ENCODE measurements at regions not wholly inside any gene's neighbourhood (a gene's known extent, or its start where the extent isn't known, plus 50 kb on each side); places are given as distances from the start of the nearest gene placed in this dataset.
"Not testable (repeated sequence)": the region's sequence is repeated elsewhere in the genome, so short reads cannot be mapped to it uniquely, and the experiment has no call there.

DNA sequence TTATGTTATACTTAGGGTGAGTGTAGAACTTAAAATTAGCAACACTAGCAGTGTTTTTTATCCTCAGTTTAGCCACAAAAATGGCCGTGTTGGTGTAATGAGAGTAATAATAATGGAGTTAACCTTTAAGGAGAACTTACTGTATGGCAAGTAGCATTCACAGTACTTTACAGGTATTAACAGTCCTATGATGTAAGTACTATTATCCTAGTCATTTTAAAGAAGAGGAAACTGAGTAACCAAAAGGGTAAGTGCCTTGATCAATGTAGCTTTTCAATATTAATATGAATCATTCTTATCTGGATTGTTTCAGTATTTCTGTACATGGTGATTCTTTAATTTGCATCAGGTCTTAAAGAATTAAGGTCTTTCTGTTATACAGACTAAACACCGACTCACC lies 170.3 kb downstream of the CD47 start:
- Histone ChIP-seq H3K4me2 (no peak overlapping the region), H3K9me3 (replicated peaks in 1 of 11) (peaks cover 0 to 6% (median 0%) of the 10 kb centered on the region in 11 experiments; a peak in 1 of 22 replicates), H3K9ac (no peak overlapping the region), H3K36me3 (no peaks in the 10 kb centered on the region), H3K4me1 (peaks cover 7 to 16% (median 11%) of the 10 kb centered on the region in 10 experiments), H3K27ac (no peak overlapping the region), H3K4me3 (no peak overlapping the region), H3K27me3 (no peaks in the 10 kb centered on the region), H4K20me1 (no peaks in the 10 kb centered on the region)
- TF ChIP-seq Cebpa-rat (IDR thresholded peaks at IDR 0.05): no peak

DNA sequence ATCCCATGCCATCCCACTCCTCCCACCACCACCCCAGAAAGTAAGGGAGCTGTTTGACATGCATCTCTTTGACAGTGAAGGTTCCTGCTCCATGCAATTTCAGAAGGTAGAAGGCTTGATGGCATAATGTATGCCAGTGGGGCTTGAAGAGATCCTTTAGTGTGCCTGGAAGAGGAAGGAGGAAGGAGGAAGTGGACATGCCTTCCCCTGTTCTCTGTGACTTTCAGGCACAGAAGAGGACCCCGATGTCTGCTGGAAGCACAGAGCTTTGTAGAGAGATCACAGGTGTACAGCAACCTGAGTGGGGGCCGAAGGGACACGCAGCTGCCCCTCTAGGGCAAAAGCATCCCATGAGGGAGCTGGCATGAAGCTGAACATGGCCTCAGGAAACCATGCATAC lies 171.6 kb downstream of the CD47 start:
- Histone ChIP-seq H3K9me3 (replicated peaks in 1 of 11) (peaks cover 0 to 6% (median 0%) of the 10 kb centered on the region in 11 experiments; a peak in 1 of 22 replicates), H3K4me1 (peaks cover 7 to 27% (median 12%) of the 10 kb centered on the region in 10 experiments), H3K4me3 (no peak overlapping the region), H3K27me3 (no peaks in the 10 kb centered on the region), H3K9ac (no peak overlapping the region), H4K20me1 (no peaks in the 10 kb centered on the region), H3K36me3 (no peaks in the 10 kb centered on the region), H3K27ac (no peak overlapping the region), H3K4me2 (no peak overlapping the region)
- TF ChIP-seq Cebpa-rat (IDR thresholded peaks at IDR 0.05): no peak

DNA sequence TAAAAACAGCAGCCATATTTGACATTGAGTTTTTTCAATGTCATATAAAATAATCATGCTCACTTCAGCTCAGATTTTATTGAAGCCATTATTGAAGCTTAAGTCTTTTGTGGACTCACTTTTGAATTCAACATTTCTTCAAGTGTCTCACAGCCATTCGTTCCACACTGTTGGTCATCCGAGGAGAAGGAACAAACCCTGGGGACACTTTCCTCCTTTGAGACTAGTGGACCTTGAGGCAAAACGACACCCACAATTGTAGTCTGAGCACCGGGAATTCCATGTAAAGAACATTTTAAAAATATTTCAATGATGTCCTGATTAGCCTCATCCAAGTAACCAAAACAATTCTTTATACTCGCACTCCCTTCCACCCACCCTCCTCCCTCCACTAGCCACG lies 174.7 kb downstream of the CD47 start:
- Histone ChIP-seq H3K36me3 (no peaks in the 10 kb centered on the region), H4K20me1 (no peaks in the 10 kb centered on the region), H3K4me3 (no peak overlapping the region), H3K4me1 (peaks cover 9 to 54% (median 13%) of the 10 kb centered on the region in 10 experiments), H3K9ac (no peak overlapping the region), H3K27ac (peak overlapping the region in 2 of 11 experiments; percentile 7 to 36; a peak in 2 of 22 replicates), H3K27me3 (no peaks in the 10 kb centered on the region), H3K9me3 (replicated peaks in 1 of 11) (peaks cover 0 to 6% (median 0%) of the 10 kb centered on the region in 11 experiments; a peak in 1 of 22 replicates), H3K4me2 (peak overlapping the region; percentile 35 to 68 (median 59))
- no peak for TF ChIP-seq Cebpa-rat (IDR thresholded peaks at IDR 0.05)

DNA sequence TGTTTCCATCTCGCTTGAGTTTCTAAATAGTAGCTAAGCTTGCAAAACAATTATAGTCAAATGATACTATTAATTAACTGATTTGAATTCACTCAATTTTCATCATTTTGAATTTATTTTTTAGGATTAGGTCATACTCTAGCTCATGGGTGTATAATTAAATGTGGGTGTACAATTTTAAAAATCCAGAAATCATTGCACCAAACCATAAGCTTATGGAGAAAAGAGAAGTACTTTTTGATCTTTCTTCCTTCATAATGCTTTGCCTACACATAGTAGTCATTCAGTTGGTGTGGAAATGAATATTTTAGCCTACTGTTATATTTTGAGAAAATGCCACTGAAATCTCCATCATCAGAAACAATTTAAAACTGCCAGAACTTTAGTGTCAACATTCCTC lies 175.1 kb downstream of the CD47 start:
- Histone ChIP-seq H3K36me3 (no peaks in the 10 kb centered on the region), H3K4me1 (peaks cover 9 to 58% (median 13%) of the 10 kb centered on the region in 10 experiments), H3K27me3 (no peaks in the 10 kb centered on the region), H3K9ac (no peak overlapping the region), H3K9me3 (replicated peaks in 1 of 11) (peaks cover 0 to 6% (median 0%) of the 10 kb centered on the region in 11 experiments; a peak in 1 of 22 replicates), H4K20me1 (no peaks in the 10 kb centered on the region), H3K4me3 (no peak overlapping the region), H3K27ac (peak overlapping the region in 2 of 11 experiments; percentile 7 to 36; a peak in 2 of 22 replicates), H3K4me2 (peak overlapping the region; percentile 35 to 68 (median 59); a peak in 21 of 22 replicates)
- TF ChIP-seq Cebpa-rat (IDR thresholded peaks at IDR 0.05): no peak

DNA sequence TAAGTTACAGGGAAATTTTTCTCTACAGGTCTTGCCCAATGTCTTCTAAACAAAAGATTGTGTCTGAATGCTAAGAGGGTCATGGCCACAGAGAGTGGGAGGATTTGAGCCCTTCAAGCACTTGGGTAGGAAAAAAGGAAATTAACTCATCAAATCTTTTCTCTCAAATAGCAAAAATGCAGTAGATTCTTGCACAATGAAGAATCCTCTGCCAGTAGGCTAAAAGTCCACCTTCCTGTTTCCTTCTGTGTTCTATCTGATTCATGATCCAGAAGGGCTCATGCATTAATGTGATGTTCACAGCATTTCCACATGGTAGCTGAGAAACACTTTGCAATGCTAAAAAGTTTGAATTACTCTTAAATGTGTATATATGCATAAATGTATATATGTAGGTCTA lies 177.1 kb downstream of the CD47 start:
- no peaks in the 10 kb centered on the region for H3K27me3 ChIP-seq
- no peaks in the 10 kb centered on the region for H3K36me3 ChIP-seq
- peak in 1 of 11 experiments; percentile 84; a peak in 2 of 22 replicates for TF ChIP-seq Cebpa-rat (IDR thresholded peaks at IDR 0.05)
- peak overlapping the region in 4 of 11 experiments; percentile 19 to 63 (median 50); a peak in 6 of 22 replicates for H3K4me2 ChIP-seq
- H3K9ac ChIP-seq: peak overlapping the region in 1 of 11 experiments; percentile 50; a peak in 2 of 22 replicates
- peaks cover 0 to 6% (median 0%) of the 10 kb centered on the region in 11 experiments; a peak in 1 of 22 replicates for H3K9me3 ChIP-seq (replicated peaks in 1 of 11)
- H3K4me3 ChIP-seq: no peak overlapping the region
- peaks cover 9 to 67% (median 13%) of the 10 kb centered on the region in 10 experiments for H3K4me1 ChIP-seq
- no peaks in the 10 kb centered on the region for H4K20me1 ChIP-seq
- peak overlapping the region in 3 of 11 experiments; percentile 62 to 77 (median 70); a peak in 5 of 22 replicates for H3K27ac ChIP-seq

DNA sequence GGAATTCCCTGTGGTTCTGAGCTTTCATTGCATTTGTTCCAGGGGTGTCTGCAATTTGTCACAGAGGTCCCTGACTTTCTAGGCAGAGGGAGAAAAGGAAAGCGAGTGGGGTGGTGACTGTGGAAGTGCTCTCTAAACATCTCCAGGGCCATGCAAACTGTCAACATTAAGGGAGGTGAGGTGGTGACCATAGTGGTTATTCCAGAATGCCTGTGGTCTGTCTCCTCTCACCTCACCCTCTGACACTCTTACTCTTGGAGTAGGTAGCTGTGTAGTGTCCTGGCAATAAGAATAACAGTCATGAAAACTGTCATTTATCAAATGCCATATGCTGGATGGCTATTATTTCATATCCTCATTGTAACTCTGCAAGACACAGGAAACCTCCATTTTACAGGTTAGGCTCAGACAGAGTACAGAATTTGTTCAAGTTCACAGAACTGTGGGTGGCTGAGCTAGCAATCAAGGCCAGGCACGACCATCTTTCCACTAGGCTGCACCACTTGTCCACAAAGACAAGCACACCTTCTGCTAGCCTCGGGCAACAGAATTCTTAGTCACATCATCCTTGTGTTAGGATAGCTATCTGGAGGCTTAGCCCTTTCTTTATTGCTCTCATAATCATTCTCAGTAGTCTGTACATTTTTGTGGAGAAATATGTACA lies 179.4 kb downstream of the CD47 start:
- Histone ChIP-seq H4K20me1 (no peaks in the 10 kb centered on the region), H3K9ac (no peak overlapping the region), H3K27me3 (no peaks in the 10 kb centered on the region), H3K9me3 (replicated peaks in 1 of 11) (no peaks in the 10 kb centered on the region), H3K27ac (peak overlapping the region in 2 of 11 experiments; percentile 5 to 32; a peak in 2 of 22 replicates), H3K4me1 (peaks cover 8 to 81% (median 11%) of the 10 kb centered on the region in 10 experiments), H3K36me3 (no peaks in the 10 kb centered on the region), H3K4me2 (peak overlapping the region in 3 of 11 experiments; percentile 26 to 64 (median 63); a peak in 7 of 22 replicates), H3K4me3 (no peak overlapping the region)
- no peak for TF ChIP-seq Cebpa-rat (IDR thresholded peaks at IDR 0.05)

DNA sequence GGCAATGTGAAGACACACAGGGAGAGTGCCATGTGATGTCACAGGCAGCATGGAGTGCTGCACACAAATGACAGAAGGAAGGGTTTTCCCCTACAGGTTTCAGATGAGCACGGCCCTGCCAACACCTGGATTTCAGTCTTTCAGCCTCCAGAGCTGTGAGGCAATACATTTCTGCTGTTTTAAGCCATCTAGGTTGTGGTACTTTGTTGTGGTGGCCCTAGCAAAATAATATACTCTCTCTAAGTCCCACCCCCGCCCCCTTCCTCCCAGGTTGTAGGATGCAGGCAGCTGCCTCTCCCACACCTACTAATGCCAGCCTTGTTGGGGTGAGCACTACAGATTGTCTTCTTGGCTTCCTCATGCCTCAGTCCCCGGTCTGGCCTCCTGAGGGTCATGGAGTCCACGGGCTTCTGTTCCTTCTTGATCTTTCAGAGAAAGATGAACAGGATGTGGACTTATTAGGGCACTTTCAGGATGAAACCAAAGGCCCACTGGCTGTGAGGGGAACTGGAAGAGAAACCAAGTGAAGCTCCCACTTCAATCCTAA lies 180.0 kb downstream of the CD47 start:
- Histone ChIP-seq H3K4me2 (peak overlapping the region in 3 of 11 experiments; percentile 26 to 64 (median 63); a peak in 7 of 22 replicates), H3K4me1 (peaks cover under 1 to 81% (median 4%) of the 10 kb centered on the region in 10 experiments; a peak in 17 of 20 replicates), H3K27me3 (no peaks in the 10 kb centered on the region), H4K20me1 (no peaks in the 10 kb centered on the region), H3K9me3 (replicated peaks in 1 of 11) (no peaks in the 10 kb centered on the region), H3K9ac (no peak overlapping the region), H3K36me3 (no peaks in the 10 kb centered on the region), H3K4me3 (no peak overlapping the region), H3K27ac (peak overlapping the region in 2 of 11 experiments; percentile 5 to 32; a peak in 2 of 22 replicates)
- TF ChIP-seq Cebpa-rat (IDR thresholded peaks at IDR 0.05): no peak

DNA sequence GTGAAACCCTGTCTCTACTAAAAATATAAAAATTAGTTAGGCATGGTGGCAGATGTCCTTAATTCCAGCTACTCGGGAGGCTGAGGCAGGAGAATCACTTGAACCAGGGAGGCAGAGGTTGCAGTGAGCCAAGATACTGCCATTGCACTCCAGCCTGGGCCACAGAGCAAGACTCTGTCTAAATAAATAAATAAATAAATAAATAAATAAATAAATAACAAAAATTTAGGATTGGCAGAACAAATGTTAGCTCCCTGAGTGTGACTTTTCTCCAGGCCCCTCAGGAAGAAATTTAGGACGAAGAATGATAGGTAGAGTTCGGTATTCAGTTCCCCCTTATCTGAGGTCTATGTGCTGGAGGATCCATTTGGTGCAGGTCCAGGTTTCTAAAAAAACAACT lies 181.2 kb downstream of the CD47 start:
- H3K9me3 ChIP-seq (replicated peaks in 1 of 11); H3K9ac ChIP-seq; H3K27me3 ChIP-seq; H3K4me3 ChIP-seq; H4K20me1 ChIP-seq; H3K4me2 ChIP-seq; H3K27ac ChIP-seq; H3K36me3 ChIP-seq: not testable (repeated sequence)
- H3K4me1 ChIP-seq: peaks cover 0 to 69% (median 0%) of the 10 kb centered on the region in 10 experiments; a peak in 7 of 20 replicates

DNA sequence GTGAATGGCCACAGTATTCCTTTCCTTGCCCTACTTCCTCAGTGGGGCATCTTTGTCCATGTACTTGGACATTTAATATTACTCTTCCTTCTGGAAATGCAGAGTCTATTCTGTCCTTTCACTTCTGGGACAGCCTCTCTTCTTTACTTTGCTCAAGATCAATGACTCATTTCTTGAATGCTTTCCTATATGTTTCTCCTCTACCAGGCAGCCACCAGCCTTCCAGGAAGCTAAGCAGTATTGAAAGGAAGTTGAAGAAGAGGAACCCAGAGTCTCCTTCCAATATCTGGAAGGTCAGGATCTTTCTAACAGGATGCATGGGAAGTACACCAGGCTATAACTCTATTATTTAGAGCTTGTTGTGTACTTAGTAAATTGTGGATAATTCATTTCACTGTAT lies 182.8 kb downstream of the CD47 start:
- TF ChIP-seq Cebpa-rat (IDR thresholded peaks at IDR 0.05): no peak
- Histone ChIP-seq H3K4me3 (no peak overlapping the region), H3K9me3 (replicated peaks in 1 of 11) (no peaks in the 10 kb centered on the region), H3K27ac (no peak overlapping the region; a peak in 1 of 22 replicates), H3K4me1 (peaks cover 0 to 57% (median 0%) of the 10 kb centered on the region in 10 experiments; a peak in 7 of 20 replicates), H3K4me2 (peak overlapping the region in 3 of 11 experiments; percentile 28 to 48 (median 43); a peak in 6 of 22 replicates), H4K20me1 (no peaks in the 10 kb centered on the region), H3K9ac (no peak overlapping the region), H3K36me3 (no peaks in the 10 kb centered on the region), H3K27me3 (no peaks in the 10 kb centered on the region)

Data from BLaER1 treated with 17β-estradiol and CSF1 and Interleukin-3, amounts not matched to agents 10 nM and 100 nM (cell line).